Progenitor cell of endocrine pancreas (in vitro differentiated cells): ENCODE measurements at regions not wholly inside any gene's neighbourhood (a gene's known extent, or its start where the extent isn't known, plus 50 kb on each side); places are given as distances from the start of the nearest gene placed in this dataset.
"Not testable (repeated sequence)": the region's sequence is repeated elsewhere in the genome, so short reads cannot be mapped to it uniquely, and the experiment has no call there.

Source experiments
- DNase-seq: peaks from one replicate; pipeline ENCODE4 v3.0.0; 2021; ENCODE audit warnings: low spot score; ENCODE audit not compliant: unreplicated experiment
- H3K27ac Mint-ChIP-seq: 2 replicates; pipeline ENCODE4 v1.8.0; 2021; ENCODE audit warnings: mild to moderate bottlenecking, moderate library complexity, mixed read lengths
- H3K27me3 Mint-ChIP-seq: 2 replicates; pipeline ENCODE4 v1.8.0; 2021; ENCODE audit warnings: mixed read lengths
- H3K36me3 Mint-ChIP-seq: 2 replicates; pipeline ENCODE4 v1.8.0; 2022; ENCODE audit warnings: mixed read lengths; ENCODE audit not compliant: insufficient read depth
- H3K4me1 Mint-ChIP-seq: 2 replicates; pipeline ENCODE4 v1.8.0; 2021; ENCODE audit warnings: low read depth, mixed read lengths
- H3K4me3 Mint-ChIP-seq: 2 replicates; pipeline ENCODE4 v1.8.0; 2021; ENCODE audit warnings: low read depth, mild to moderate bottlenecking, moderate library complexity, mixed read lengths
- H3K9me3 Mint-ChIP-seq: 2 replicates; pipeline ENCODE4 v1.8.0; 2021; ENCODE audit warnings: low read depth, mixed read lengths
- CTCF ChIP-seq: fragments of 200-600 bp; sonication (generic); IDR thresholded peaks from one replicate; pipeline ENCODE4 v1.5.0; 2021; ENCODE audit warnings: antibody characterized with exemption, mild to moderate bottlenecking; ENCODE audit not compliant: unreplicated experiment

- H3K9me3 Mint-ChIP-seq = no peaks in the 10 kb centered on the region
- DNase-seq = no peak
- H3K27me3 Mint-ChIP-seq = no peaks in the 10 kb centered on the region
- H3K4me1 Mint-ChIP-seq = peaks cover 5% of the 10 kb centered on the region
- no peak for TF ChIP-seq CTCF
- H3K27ac Mint-ChIP-seq = no peak overlapping the region
- H3K36me3 Mint-ChIP-seq = no peaks in the 10 kb centered on the region
- no peak overlapping the region for H3K4me3 Mint-ChIP-seq
These were observed 162.2 kb upstream of the LHX8 start for GRCh38 chr1:74971982-74972381.

- H3K36me3 Mint-ChIP-seq = no peaks in the 10 kb centered on the region
- no peaks in the 10 kb centered on the region for H3K27me3 Mint-ChIP-seq
- no peak overlapping the region for H3K27ac Mint-ChIP-seq
- no peak overlapping the region for H3K4me3 Mint-ChIP-seq
- H3K4me1 Mint-ChIP-seq = no peaks in the 10 kb centered on the region
- no peak for TF ChIP-seq CTCF
- no peaks in the 10 kb centered on the region for H3K9me3 Mint-ChIP-seq
- DNase-seq = no peak
These were observed 157.7 kb upstream of the LHX8 start for GRCh38 chr1:74976491-74976890.

- not testable (repeated sequence) for H3K4me3 Mint-ChIP-seq, H3K27ac Mint-ChIP-seq, H3K36me3 Mint-ChIP-seq, DNase-seq, H3K27me3 Mint-ChIP-seq, H3K4me1 Mint-ChIP-seq, H3K9me3 Mint-ChIP-seq
These were observed 141.7 kb upstream of the LHX8 start for GRCh38 chr1:74992448-74992847.

GRCh38 chr1:74995821-74996220, 138.4 kb upstream of the LHX8 start:
- H3K36me3 Mint-ChIP-seq = no peaks in the 10 kb centered on the region
- no peak overlapping the region for H3K27ac Mint-ChIP-seq
- H3K4me3 Mint-ChIP-seq = no peak overlapping the region
- no peak for DNase-seq
- no peaks in the 10 kb centered on the region for H3K27me3 Mint-ChIP-seq
- TF ChIP-seq CTCF = no peak
- peaks cover 3% of the 10 kb centered on the region for H3K4me1 Mint-ChIP-seq
- H3K9me3 Mint-ChIP-seq = no peaks in the 10 kb centered on the region

- Mint-ChIP-seq H3K36me3 (no peaks in the 10 kb centered on the region), H3K27me3 (no peaks in the 10 kb centered on the region), H3K4me1 (no peaks in the 10 kb centered on the region)
These were observed 123.6 kb upstream of the LHX8 start for GRCh38 chr1:75010547-75010946.

More at GRCh38 chr1:75010547-75010946, 123.6 kb upstream of the LHX8 start:
- Mint-ChIP-seq H3K4me3 (no peak overlapping the region), H3K9me3 (no peaks in the 10 kb centered on the region), H3K27ac (no peak overlapping the region)
- DNase-seq = no peak
- TF ChIP-seq CTCF = no peak
